HG02884 (cell line): ENCODE measurements at regions not wholly inside any gene's neighbourhood (a gene's known extent, or its start where the extent isn't known, plus 50 kb on each side); places are given as distances from the start of the nearest gene placed in this dataset.

Source experiments
- ATAC-seq: cut with Tn5 transposase; IDR thresholded peaks from one replicate; pipeline ENCODE4 v1.9.1; 2021; ENCODE audit warnings: mild to moderate bottlenecking, moderate library complexity; ENCODE audit not compliant: unreplicated experiment

DNA sequence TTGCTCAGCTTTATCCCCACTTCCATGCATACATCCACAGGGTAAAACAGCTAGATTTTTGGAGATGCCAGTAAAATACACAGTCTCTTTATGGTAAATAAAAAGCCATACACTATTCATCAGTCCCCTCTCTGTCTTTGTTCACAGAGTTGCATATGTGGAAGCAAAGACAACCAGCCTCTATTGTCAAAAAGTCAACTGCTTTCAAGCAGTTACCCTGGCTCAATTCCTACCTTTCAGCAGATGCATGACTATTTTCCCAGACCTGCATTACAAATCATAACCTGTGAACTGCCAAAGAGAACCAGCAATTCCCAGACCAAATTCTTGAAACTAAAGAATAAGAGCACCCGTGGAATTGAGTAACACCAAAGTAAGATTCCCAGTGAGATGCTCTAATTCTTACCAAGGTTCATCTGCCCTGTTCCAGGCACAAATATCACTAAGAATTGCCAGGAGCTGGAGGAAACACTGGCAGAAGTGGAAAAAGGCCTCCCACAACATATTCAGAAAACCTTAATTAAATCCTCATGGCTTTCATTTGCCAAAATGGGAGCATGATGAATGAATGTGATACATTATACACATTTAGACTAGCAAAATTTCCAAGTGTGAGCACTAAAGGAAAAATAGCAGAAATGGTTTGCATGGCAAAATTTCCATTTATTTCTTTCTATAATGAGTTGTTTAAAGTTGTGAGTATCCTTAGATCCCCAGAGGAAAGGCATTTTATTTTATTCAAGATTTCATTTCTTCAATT lies 391.2 kb upstream of the ADGRL3 start:
- no peak for ATAC-seq

DNA sequence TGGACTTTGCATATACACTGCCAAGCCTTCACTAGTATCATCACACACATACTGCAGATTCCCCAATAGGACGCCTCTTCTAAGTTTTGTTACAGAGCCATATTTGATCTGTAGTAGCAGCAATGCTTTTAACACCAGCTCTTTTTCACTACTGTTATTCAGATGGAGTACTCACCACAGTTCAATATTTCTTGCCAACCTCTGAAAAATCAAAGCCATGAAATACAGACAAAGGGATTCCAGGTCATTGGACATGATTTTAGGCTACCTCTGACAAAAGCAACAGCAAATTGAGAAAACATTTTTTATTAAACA lies 390.7 kb upstream of the ADGRL3 start:
- no peak for ATAC-seq

DNA sequence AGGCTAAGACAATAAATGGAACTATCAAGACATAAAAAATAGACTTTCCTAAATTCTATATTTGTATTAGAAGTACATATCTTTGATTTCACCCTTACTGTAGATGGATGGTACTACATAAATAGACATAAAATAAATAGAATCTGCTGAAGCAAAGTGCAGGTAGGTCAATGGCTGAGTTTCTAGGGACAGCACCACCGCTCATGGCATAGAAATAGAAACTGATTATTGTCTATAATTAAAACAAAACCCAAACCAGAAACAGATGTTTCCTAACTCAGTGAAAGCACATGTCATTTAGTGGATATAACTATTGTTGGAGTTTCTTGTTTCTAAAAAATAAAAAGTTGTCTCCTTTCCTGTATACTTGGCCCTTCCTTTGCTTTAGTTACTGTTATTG lies 387.3 kb upstream of the ADGRL3 start:
- no peak for ATAC-seq

DNA sequence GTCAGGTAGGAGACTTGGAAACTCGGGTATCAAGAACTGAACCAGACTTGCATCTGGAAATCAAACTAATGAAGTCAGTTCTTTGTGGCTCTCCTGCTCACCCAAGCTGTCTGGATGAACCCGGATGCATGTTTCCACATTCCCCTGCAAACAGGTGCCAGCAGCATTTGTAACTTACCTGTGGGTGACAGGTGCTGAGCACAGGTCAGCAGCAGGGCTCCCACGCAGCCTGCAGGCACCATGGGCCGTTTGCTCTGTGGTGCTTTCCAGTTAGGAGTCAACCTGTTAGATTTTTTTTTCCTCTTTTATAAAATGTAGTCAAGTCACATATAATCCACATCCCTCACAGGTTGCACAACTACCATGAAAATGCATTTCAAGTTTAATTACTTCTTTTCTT lies 385.6 kb upstream of the ADGRL3 start:
- ATAC-seq: no peak

DNA sequence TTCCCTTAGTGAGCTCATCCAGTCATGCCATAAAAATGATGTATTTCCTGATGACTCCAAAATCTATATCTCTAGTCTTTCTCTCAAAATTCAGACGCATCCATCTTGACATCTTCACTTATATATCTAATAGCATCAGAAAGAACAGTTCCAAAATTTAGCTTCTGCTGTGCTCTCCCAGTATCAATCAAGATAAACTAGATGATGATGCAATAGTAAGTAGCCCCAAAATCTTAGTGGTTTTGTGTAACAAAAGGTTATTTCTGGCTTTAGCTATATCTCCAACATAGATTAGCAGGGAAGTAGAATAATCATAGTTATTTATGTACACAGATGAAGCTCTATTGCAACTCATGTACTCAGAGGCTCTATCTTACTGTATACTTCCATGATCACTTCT lies 382.5 kb upstream of the ADGRL3 start:
- ATAC-seq: no peak

DNA sequence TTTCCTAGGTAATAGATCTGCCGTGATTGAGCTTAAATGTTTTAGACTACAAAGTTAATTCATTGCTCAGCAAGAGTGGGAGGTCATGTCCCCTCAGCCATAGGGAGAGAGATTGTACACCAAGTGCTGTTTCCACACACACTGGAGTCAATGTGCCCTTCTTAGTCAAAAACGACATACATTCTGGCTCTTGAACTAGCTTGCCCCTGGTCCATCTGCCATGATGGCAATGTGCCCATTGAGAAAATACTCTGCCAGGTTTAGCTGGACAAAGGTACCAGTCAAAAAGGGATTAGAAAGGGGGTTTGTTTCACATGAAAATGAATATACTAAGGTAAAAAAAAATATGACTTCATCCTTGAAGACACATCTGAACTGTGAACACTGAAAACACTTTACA lies 377.1 kb upstream of the ADGRL3 start:
- no peak for ATAC-seq

DNA sequence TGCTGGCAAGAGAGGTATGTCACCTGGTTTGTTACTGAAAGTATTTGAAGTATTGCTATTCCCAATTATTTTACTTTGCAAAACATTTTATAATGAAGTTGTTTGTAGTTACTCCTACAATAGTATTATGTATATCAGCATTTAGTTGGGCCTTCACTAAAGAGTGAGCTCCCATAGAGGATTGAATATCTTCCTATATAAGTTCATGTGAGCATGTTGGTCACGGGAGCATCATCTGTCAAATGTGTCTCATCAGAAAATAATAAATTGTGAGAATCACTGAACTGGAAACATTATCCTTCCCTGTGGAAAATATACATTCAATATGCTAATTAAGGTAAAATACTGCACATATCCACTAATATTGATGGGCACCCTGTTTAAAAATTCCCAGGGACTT lies 360.1 kb upstream of the ADGRL3 start:
- no peak for ATAC-seq

DNA sequence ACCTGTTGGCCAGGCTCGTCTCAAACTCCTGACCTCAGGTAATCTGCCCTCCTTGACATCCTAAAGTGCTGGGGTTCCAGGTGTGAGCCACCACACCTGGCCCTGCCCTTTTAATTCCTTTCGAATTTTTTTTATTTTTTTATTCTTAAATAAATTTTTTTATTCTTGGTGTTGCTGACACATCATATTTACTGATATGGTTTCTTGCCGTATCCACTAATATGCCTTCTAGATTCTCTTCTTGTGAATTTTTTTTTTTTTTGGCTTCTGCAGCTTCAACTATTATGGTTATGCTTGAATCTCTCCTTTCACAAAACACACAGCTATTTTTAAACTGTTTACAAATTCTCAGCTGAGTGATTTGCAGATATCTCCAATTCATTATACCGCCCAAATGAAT lies 353.4 kb upstream of the ADGRL3 start:
- no peak for ATAC-seq

DNA sequence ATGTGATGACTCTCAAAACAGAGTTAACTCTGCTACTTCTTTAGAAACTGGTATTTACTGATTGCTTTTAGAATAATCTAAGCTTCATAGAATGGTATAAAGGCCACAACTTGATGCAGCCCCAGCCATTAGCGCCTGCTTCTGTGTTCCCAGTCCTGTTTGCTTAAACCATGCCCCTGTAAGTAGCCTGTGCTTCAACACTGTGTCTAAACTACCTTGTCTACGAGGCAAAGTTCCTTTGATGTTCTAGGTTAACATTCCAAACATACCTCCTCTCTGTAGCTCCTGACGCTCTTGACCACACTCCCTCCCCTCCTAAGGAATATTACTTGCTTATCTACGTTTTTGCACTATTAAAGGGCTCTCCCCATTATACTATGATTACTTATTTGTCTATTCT lies 352.5 kb upstream of the ADGRL3 start:
- ATAC-seq: no peak

DNA sequence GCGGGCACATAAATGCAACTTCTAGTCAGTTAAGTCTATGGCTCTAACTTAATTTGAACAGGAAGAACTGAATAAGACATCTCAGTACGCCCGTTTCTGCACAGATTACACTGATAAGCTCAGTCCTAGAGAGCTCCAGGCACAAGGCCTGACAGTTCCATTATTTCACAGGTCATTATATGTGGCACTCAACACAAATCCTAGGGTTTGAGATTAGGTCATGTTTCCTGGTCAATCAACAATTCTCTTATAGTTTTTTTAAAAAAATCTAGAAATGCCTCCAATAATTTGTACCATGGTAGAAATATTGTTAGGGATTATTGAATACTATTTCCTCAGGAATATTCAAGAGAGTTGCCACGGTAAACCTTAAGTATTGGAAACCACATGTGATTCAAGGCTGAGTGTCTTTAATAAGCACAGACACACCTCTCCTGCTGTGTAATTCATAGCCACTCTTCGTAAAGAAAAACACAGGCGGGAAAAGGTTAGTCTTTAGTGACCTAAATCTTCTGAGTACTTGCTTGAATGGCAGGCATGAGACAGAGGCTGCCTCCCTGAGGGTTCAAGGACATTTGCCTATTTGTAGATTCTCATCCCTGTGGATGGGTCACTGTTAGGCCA lies 342.9 kb upstream of the ADGRL3 start:
- ATAC-seq: no peak

DNA sequence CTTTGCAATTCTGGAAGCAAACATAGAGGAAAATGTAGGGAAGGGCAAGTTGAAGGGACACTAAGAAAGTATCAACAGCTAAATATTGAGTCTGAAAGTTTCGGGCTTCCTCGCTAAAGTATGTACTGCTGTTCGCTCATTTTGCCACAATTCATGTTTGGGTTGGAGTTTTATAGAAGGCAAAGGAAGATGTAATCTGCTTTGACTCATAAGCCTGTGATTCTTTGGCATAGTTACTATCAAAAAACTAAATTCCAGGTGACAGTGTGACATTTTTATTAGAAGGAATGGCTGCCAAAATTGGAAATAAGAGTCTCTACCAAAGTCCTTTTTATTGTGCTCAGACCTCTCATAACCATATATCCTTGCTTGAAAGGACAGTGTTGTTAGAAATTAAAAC lies 336.7 kb upstream of the ADGRL3 start:
- no peak for ATAC-seq

DNA sequence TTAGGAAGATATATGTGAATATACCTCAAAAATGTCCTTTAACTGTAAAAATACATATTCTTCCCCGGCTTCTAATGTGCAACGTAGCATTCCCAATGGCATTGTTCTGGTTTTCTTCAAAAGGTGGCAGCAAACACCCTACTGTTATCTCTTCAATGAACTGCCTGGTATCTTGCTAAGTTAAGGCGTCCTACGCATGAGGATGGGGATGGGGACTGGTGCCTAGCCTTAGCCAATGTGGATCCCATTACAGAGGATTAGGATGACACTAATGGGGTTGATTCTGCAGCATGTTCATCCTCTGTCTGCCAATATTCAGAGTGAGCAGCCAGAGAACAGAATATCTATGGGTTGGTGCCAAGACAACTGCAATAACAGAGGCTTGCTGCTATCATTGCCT lies 334.9 kb upstream of the ADGRL3 start:
- no peak for ATAC-seq

DNA sequence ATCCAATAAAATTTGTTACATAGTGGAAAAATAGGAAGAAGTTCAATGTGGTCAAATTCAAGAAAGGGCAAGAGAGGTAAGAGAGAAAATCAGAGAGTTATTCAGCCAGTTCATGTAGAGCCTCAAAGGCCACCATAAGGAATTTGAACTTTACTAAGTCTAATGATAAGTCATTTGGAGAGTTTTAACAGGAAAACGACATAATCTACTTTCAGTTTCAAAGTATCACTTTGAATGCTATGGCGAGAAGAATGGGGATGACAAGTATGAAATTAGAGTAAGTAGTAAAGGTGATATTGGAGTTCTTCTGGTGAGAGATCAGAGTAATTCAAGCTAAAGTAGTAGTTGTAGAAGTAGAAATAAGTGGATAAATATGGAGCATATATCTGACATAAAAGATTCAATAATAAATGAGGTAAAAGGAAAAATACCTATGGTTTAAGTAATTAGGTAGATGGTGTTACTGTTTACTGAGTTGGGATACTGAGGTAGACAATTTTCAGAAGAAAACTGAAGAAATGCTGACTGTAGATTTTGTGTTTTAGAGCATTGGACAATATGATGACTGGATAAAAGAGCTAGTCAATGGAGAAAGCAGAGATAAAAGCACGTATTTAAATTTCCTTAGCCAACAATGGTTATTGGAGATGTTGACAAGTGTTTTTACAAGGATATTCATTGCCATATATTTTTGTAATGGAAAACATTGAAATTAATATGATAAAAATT lies 331.7 kb upstream of the ADGRL3 start:
- no peak for ATAC-seq

DNA sequence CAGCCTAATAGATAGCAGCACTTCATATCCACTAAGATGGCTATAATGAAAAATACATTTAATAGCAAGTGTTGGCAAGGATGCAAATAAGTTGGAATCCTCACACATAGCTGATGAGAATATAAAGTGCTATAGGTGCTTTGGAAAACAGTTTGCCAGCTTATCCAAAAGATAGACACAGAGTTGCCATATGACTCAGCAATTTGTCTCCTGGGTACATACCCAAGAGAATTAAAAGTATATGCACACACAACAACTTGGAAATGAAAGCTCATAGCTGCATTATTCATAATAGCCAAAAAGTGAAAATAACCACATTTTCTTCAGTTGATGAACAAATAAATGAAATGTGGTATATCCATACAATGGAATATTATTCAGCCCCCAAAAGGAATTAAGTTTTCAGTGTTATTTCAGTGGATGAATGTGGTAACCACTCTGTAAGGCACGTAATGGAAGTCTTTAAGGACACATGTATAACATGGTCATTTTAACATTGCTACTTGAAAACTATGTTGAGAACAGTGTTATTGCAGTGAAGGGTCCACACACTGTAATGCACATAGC lies 320.9 kb upstream of the ADGRL3 start:
- ATAC-seq: no peak

DNA sequence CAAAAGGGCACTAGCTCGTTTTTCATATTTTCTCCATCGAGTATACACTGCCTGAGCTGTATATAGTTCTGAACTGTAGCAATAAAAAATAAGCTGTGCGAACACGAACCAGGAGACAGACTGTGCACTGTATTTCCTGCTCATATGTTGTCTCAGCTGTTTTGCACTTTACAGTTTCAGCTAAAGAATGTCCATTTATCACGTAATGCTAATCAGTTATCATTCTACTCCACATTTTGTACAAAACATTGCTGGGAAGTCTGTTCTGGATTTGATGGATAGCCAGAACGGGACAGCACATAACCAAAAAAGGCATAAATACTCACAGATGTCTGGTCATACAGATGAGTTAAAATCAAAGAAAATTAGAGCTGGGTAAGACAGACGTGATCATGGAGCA lies 315.5 kb upstream of the ADGRL3 start:
- no peak for ATAC-seq

DNA sequence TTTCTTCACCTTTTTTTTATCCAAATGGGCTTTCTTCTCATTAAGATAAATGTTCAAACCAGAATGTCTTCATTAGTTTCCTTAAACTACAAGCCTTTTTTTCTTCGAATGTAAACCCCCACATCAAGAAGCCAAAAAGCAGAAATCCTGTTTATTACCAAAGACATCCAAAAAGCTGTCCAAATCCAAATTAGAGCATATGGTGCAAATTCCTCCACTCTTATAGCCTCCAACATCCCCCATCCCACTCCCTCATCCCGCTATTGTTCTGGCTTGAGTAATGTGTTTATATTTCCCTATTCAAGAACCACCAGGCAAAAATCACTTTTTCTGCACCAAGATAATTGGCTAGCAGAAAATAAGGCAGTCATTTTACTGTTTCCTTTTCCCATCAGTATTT lies 315.1 kb upstream of the ADGRL3 start:
- no peak for ATAC-seq

DNA sequence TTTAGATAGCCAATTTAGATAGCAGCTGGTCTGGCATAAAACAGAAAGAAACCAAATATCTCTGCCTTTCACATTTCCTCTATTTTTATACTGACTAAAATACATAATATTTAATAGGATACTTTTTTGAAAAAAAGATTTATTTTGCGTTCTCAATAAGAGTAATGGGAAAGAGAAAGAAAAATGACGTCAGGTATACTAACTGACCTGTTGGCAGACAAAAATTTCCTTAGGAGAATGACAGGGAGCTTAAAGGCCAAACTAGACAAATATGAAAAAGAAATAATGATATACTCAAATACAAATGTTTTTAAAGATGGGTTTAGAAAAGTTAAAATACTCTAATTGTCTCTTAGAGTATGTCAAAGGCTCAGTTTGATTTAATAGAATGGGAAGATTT lies 309.4 kb upstream of the ADGRL3 start:
- ATAC-seq: no peak

DNA sequence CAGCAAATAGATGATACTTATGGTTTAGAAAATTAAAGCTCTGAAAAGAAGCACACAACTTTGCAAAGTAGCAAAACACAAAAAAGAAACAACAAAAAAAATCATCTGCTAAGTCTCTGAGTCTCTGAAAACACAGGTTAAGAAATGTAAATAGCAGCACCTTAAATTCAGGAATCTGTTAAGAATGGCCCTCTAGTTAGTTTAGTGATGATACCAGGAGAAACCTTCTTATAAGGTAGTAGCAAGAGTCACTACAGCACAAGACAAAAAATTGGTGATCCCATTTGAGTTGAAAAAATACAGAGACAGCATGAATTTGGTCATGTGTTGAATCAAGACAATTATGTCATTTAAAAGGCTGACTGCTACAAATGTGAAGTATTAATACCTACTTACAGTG lies 308.2 kb upstream of the ADGRL3 start:
- ATAC-seq: no peak

DNA sequence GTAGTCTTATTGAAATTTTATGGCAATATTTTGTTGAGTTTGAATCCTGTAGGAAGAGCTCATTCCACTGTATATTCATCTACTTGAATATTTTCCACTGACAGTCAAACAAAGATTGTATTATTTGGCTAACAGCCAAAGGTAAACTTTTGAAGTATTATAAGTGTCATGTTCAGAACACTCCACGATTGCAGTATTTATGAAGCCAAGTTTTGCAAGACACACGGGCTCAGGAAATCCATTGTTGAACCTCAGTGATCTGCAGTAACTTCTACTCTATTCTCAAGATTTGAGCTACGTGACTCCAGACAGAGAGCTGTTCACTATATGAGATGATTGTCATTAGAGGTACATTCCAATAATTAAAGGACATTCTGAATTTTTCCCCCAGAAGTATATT lies 302.7 kb upstream of the ADGRL3 start:
- no peak for ATAC-seq

DNA sequence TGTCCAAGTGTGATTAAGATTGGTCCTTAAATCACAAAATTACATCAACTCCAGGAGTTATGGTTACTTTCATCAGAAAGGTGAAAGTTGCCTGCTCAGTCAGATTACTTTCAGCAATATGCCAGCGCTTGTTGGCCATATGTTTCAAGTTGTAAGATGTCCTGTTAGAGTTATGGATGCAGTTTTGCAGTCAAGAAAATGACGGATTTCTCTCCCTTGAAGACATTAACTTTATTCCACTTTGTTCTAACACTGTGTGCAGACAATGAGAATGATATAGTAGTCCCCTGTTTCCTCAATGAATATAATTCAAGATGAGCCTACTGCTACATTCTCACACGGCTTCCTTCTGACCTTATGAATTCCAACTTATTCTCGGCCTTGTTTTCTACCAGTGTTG lies 295.0 kb upstream of the ADGRL3 start:
- no peak for ATAC-seq

DNA sequence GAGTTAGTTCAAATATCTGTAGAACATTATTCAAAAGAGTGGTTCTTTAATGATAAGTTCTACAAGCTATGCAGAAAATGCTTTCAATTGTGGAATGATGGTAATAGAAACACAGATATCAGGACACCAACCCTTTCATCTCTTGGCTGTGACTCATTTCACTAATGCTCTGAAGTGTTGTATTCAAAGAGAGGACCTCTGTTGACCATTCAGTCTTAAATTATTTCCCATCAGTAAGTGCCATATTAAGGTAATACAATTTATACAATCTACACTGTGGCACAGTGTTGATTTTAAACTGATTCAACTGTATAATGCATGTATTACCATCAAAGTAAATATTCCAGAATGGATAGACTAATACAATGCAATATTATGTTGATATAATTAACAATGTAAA lies 289.0 kb upstream of the ADGRL3 start:
- no peak for ATAC-seq

DNA sequence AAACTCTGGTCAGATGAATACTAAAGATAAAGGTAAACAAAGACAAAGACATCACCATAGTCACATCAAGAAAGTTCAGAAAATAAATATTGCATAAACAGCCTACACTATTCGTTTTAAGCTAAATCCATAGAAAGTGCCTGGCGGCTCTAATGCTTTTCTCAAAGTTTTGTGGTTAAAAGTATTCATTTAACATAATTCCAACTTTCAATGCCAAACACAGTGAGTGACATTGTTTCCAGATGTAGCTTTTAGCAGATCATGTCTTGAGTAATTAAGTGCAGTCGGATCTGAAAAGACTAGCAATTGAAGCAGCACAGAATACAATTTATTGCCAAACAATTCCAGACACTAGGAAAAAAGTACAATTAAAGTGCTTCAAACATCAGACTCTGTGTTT lies 287.1 kb upstream of the ADGRL3 start:
- ATAC-seq: no peak
